IPS-NIHi11 (cell line): ENCODE measurements at regions not wholly inside any gene's neighbourhood (a gene's known extent, or its start where the extent isn't known, plus 50 kb on each side); places are given as distances from the start of the nearest gene placed in this dataset.

Experiments used
- DNase-seq: peaks from one replicate; pipeline ENCODE4 v3.0.0; 2012; ENCODE audit warnings: mixed read lengths, low spot score

DNA sequence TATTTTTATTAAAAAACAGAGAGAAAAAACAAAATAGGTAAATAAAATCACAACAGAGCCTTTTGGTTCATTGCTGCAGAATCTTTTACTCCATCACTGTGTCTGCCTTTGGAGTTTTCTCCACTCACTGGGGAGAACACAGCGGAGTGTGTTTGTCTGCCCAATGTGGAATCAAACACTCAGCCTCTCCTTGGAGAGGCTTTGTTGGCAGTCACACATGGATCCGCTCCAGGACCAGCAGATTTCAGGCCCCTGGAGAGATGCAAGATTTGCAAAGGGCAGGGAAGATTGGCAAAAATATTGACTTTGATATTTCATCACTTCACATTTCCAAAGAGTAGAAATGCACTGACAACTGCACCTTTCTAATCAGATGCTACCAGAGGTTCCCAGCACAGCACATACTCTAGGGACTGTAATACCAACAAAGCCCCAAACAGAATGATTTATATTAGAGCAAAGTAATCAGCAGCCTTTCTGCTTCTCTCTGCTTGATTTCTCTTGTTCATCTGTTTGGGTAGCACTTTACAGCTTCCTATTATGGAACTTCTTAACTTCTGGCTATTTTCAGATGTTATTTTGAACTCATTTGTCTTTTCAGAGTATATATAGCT, 1898.8 kb upstream of the PIK3C3 start:
- DNase-seq: no peak

DNA sequence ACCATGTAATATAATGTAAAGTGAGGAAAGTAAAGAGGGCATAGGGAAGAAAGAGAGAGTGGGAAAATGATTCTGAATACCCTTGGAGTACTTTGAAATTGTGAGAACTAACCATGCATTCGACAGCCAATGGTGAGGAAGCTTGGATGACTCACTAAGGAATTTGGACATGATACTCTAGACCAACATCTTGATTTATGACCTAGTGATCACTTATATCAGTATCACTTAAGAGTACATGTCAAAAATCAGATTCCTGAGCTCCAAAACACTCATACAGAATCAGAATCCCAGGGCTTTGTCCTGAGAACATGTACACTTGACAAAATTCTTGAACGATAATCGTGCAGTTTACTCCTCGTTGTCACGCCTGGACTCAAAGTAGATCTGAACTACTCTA, 1899.8 kb upstream of the PIK3C3 start:
- DNase-seq: no peak

DNA sequence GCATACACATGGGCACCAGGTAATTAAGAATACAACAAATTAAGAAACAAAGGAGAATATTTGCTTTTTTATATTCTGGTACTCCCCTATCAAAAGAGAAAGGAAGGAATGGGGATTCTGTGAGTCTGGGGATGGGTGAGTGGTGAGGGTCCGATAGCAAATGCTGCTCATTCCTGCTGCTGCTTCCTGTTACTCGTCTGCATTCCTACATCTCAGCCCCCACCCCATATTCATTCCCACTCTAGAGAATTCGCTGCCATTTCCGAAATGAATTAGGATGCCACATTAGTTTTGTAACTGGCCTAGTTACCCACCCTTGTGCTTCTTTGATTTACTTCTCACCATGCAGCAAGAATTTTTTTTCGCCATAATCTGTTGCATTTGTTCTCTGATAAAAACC, 1905.3 kb upstream of the PIK3C3 start:
- DNase-seq: peak; percentile 7

DNA sequence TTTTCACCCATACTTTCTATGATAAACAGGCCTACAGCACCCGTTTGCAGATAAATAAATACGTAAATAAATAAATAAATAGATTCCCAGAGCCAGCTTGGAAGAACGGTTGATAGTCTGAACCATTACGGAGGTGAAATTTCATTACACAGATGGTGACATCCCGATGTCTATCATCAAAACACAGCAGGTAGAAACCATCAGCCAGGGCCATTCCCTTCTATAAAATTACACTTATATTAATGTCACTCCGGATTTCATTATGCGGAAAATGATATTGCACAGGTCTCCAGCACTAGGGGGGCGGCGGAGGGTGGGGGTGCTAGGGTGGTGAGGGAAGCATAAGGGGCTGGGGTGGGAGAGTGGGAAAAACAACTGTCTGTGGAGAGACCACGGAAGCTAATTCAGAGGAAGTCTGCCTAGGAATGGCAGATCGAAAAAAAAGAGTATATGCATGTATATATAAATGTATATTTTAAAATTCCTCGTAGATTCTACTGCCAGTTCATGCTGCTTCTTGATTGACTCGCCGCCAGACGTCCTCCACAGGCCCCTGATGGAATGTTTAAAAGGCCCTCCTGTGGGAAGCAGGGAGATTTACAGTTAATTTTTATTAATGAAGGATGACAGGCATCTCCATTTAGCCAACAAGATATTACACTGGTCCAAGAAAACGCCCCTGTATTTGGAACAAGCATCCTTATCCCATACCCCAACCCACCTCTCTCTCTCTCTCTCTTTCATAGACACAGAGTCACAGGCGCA, 1906.0 kb upstream of the PIK3C3 start:
- no peak for DNase-seq

DNA sequence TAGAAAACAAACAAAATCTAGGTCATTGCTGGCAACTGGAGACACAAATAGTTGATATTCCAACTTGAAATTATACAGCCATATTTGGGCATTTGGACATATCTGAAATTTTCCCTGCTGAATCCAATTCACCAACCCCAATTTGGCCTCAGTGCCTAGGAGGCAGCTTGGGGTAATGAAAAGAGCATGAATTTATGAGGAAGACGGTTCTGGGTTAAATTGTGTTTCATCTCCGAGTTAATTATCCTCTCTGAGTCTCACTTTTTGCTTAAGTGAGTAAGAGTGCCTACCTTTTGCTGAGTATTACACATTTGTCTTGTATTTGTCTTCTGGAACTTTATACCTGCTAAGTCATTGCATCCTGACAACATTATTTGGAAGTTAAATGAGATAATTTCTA, 1906.8 kb upstream of the PIK3C3 start:
- DNase-seq: no peak

DNA sequence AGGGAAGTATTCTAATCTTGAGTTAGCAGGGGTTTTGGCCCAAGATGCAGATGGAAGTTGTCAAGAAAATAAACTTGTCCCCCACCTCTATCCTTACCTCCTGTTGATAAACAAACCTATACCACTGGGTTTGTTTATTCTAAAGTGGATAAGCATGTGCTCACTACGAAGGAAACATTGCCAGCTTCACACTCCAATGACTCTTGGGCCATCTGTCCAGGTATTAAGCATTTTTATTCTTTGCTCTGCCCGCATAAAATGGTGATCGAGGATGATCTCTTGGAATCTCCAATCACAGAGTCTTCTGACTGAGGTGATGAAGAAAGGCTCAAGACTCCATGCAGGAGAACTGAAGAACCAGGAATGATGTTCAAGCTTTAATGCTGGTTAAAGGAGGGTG, 1908.4 kb upstream of the PIK3C3 start:
- DNase-seq: no peak

DNA sequence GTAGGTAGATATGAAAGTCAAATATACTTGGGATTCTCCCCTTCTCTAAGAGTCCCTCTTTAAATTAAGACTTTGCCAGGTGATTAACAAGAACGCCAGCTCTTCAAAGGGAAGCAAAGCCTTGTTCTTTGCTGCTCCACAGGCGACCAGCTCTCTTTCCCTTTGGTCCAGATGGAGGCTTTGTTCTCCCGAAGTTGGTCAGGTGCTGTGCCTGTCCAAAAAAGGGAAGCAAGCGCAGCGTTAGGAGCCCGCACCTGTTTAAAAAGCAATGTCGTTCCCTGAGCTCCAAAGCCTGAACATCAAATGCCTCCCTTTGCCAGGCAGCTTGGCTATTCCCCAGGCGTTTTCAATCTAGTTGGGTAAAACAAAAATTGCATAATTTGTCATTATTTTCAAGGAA, 1913.1 kb upstream of the PIK3C3 start:
- DNase-seq: peak; percentile 26

DNA sequence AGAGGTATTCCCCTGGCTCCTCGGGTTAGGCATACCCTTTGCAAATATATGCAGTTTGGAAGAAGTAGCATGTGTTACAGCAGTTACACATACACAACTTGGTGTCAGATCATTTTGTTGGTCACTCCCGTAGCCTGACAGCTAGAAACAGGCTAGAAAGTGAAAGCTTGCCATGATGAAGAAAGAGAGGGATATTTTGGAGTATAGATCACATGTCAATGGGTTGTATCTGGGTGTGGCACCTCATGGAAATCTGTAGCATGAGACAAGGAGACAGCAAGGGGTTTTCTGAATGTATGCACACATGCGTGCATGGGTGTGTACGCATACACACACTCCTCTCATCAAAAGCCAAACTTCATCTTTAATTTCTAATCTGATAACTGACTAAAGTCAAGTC, 1914.5 kb upstream of the PIK3C3 start:
- no peak for DNase-seq

DNA sequence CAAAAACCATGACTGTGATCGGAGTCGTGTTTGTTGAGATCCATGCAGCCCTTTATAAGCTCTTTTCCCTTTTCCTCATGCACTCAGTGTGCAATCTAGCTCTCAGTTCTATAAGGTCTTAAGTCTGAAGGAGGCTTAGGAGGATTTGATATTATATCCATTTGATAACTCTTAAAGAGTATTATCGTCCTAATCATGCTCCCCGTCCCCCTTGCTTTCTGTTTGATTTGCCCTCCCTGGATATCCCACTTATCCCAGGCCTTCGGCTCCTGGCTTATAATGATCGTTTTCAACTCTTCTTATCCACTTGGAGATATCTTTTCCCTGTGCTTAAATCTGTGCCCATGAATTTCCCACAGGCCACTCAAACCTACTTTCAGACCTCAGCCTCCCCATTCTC, 1917.7 kb upstream of the PIK3C3 start:
- DNase-seq: no peak

DNA sequence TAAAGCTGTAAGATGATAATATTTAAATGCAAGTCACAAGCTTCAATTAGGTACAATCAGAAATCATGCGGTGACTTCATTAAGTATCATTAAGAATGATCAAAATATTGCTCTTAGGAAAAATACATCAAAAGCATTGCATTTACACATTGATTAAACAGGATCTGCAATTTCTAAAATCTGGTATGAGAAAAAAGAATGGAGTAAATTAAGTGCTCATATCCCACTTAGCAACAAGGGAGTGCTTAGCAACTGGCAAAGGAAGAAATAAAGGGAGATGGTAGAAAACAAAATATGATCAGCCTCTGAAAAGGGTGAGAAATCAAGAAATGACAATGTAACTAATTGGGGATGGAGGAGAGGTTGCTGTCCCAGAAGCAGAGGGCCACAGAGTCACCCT, 1918.2 kb upstream of the PIK3C3 start:
- DNase-seq: no peak

DNA sequence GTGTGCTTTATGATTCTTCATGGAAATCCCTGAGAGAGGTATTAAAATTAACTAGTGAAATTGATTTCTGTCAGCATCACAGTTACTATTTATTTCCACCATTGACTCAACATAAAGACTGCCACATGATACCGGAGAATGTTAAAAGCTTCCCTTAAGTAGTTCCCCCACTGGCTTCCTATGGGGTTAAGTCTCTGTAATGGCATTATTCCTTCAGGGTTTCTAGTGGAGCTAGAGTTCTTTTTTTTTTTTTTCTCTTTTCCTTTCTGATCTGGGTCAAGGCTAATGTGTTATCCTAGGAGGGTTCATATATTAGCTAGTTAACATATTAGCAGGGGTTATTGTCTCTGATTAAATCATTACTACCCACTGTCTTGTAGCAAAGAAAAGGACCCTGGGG, 1919.1 kb upstream of the PIK3C3 start:
- DNase-seq: no peak

DNA sequence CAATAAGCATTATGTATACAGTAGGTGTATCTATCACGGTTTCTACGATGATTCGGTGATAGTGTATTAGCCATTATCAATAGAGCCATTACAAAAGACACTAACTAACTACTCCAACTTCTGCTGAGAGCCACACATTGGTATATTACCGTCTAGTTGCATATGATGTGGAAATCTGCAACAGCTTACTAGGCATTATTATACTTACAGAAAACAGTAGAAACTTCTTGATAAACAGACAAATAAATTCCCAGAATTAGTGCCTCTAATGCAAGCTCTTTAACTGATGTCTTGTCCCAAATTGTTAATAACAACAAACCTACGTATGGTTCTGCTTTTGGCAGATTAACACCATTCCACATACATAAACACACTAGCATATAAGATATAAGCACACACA, 1923.0 kb upstream of the PIK3C3 start:
- DNase-seq: no peak

DNA sequence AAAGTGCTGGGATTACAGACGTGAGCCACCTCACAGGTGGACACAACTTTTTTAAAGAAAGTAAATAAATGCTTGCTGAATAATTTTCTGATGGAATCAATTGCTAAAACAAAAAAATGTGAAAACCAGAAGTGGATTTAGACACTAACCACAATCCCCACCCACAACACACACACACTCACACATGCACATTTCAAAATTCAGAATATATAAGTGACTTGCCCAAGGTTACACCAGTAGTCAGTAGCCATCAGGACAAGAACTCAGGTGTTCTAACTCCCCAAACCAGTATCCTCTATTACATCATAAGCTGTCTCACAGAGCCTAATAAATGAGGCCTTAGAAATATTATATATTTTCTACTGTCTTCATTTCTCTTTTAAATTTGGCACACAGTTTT, 1923.6 kb upstream of the PIK3C3 start:
- no peak for DNase-seq

DNA sequence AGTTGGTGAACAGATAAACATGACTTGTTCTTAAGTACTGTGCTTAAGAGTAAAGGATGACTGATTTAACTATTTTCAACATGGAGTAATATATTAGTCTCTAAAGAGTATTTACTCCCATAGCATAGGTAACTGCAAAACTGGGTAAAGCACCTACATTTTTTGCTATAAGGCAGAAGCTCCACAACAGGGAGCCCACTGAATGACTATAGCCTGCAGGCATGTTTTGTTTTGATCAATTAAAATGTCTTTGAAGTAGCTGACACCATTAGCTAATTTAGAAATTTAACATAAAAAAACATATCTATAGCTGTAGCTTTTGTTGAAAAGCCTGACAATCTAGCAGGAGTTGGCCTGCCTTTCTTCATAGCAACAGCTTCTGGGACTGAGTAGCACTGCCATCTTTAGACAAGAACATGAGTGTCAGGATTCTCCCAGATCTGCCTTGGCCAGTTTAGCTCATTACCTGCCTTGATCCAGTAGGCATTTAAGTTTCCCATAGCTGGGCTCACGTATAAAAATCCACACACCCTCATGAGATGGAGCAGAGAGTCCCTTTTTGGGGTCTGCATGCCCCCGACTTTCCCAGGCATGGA, 1935.1 kb upstream of the PIK3C3 start:
- peak; percentile 19 for DNase-seq

DNA sequence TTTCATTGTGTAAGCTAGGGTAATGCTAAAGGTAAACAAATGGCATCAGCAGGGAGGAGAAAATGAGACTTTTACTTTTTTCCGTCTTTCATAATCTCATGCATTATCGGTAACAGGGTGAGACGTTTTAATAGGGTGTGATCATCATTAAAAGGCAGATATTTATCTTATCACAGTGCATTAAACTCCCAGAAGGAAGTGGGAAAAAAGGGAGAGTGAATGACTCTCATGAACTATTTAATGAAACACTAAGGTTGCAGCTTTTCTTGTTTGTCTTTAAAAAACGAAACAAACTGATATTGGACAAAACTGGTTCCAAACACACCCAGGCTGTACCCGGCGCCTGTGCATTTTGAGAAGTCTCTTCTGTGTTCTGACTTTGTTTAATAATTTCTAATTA, 1936.8 kb upstream of the PIK3C3 start:
- DNase-seq: no peak

DNA sequence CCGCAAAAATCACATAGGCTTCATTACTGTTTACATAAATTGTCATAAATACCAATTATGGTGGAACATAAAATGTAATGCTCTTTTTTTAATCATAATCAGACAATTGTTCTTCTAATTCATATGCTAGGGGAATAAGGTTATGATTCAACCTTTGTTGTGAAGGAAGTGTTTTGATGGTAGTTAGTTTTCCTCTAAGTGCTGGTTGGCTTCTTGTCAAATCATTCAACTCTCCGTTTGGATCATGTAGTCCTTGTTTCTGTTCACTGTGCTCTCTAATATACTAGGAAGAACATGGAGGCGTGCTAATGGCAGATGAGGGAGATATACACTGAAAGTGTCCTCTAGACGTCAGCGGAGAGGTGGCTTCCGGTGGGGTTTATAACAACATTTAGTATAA, 1938.0 kb upstream of the PIK3C3 start:
- DNase-seq: no peak

DNA sequence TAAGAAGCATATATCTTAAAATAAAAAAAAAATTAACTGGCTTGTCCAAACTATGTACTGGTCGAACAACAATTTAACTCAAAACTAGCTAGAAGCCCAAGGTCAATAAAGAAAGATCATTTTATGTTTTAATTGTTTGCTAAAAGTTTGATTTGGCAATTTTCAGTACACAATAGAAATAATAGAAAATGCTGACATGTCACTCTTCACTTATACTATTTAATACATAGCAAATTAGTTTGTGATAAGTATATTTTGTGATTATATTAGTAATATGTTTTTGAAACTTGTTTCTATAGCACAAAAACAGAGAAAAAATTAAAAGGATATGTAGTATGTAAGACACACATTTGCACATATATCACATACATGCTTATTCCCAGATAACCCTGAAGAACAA, 1938.6 kb upstream of the PIK3C3 start:
- no peak for DNase-seq

DNA sequence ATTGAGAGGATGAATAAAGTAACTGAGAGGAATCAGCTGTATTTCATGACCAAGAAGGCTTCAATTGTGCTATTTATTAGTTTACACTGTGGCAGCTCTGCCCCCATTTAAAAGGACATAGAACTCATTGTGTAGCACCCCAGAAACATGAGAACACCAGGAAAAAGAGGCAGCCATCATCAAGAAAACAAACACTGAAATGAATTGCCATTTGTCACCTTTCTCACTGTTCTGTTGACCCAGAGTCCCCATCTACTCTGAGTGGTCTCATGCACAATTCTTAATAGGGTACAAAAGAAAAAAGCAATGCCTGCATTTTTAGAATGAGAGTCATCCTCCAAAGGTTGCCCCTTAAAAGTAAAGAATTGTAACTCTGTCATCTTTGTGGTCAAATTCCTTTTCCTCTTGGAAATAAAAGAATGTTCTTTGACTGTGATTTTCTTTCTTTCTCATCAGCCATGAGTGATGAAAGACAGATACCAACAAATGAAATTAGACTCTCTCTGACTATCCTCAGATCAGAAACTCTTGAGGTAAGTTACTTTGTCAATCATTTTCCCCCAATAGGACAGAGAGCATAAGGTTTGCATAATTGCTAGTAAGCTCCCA, 1941.9 kb upstream of the PIK3C3 start:
- no peak for DNase-seq

DNA sequence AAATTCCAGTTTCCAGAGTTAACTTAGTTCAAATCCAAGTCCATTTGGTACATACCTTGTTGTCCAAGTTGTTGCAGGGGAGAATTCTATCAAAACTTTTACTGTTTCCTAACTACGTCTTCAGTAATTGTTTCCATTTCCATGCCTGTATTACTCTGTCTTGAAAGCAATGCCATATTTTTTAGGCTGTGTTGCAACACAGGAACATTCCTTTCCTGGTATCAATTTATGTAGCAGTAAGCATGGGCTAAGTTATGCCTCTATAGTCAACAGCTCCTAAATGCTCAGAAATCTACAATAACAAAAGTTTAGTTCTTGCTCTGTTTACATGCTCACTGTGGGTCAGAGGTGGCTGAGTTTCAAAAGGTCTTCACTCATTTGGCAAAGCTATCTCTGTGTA, 1943.8 kb upstream of the PIK3C3 start:
- no peak for DNase-seq

DNA sequence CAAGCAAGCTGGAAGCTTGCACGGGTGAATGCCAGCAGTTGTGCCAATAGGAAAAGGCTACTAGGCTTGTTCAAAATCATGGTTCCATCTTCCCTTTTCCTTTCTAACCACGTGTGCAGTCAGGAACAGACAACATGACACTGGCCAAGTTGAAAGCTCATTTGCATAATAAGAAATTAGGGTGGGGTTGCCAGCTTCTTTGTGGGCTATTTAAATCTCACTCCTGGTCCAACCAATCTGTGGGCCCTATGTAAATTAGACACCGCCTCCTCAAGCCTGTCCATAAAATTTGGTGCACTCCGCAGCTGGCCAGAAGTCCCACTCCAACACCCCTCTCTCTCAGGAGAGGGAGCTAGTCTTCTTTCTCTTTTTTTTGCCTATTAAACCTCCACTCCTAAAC, 1948.4 kb upstream of the PIK3C3 start:
- DNase-seq: peak; percentile 26

DNA sequence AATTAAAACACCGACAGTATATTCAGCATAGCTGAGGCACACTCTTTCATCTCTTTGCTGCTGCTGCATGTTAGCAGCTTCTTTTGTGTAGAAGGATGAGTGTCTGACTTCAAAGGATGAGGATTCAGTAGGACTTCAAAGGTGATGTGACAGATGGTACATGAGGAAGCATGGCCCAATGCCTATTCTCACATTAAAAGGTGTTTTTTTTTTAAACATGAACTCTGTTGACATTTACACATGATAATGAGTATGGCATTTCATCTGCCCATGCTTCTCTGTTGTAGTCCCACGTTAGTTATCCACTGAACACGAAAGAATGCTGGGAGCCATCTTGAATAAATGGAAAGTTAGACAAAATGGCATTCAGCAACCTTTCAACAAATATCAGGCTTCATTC, 1950.8 kb upstream of the PIK3C3 start:
- DNase-seq: no peak

DNA sequence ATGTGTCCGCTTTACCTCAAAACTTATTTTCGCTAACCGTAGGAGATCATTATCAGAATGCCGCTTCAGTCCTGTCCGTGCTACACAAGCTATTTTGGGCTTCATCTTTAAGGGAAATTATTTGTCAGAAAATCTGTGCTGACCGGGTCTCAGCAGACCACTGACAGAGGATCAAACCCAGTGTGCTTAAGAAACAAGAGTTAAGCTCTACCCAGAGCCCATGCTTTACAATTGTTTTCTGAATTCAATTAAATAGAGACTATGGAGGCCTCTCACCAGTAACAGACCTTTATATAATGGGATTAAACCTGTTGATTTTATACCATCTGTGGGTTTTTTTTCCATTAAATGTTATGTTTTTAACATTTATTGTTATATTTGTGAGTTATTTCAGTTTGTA, 1956.7 kb upstream of the PIK3C3 start:
- DNase-seq: no peak

DNA sequence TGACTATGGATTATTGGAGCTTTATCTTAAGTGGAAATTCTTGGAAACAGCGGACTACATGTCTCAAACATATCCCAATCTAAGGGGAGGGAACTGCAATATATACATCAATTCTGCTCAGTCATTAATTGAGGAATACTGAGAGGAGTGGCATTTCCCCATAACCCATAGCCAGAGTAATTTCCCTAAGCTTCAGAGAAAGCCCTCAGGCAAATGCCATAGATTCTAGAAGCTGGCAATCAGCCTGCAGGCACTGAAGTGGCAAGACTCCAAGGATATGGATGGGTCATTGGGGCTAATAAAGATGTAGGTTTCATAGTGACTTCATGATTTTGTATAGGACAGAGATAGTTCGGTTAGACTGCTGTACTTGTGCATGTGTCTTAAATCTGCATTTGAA, 1960.5 kb upstream of the PIK3C3 start:
- no peak for DNase-seq
